Naive B cell (primary cell): ENCODE measurements at regions not wholly inside any gene's neighbourhood (a gene's known extent, or its start where the extent isn't known, plus 50 kb on each side); places are given as distances from the start of the nearest gene placed in this dataset.

ENCODE experiments used
- ATAC-seq, 2 donors: fragments of 150-1000 bp; cut with Tn5 transposase; 2 replicates each; pipeline ENCODE4 v1.10.0; 2021; ENCODE audit warnings: low read depth in 2 of 2, mild to moderate bottlenecking in 2 of 2, moderate library complexity in 2 of 2
- DNase-seq: peaks from one replicate; pipeline ENCODE4 v3.0.0; 2022
- H3K27ac Mint-ChIP-seq, 6 donors: one replicate each; pipeline ENCODE4 v1.8.0; 2020 to 2022; ENCODE audit warnings: mild to moderate bottlenecking in 6 of 6, mixed read lengths in 6 of 6, moderate library complexity in 5 of 6, inconsistent platforms in 2 of 6
- H3K27me3 Mint-ChIP-seq, 3 donors: one replicate each; pipeline ENCODE4 v1.8.0; 2021 to 2022; ENCODE audit warnings: mixed read lengths in 3 of 3, mild to moderate bottlenecking in 1 of 3
- H3K36me3 Mint-ChIP-seq, 2 donors: one replicate each; pipeline ENCODE4 v1.8.0; 2020 to 2022; ENCODE audit warnings: mixed read lengths in 2 of 2, inconsistent platforms in 1 of 2, mild to moderate bottlenecking in 1 of 2
- H3K4me1 Mint-ChIP-seq, 3 donors: one replicate each; pipeline ENCODE4 v1.8.0; 2020 to 2022; ENCODE audit warnings: mixed read lengths in 3 of 3, inconsistent platforms in 1 of 3, mild to moderate bottlenecking in 1 of 3, moderate library complexity in 1 of 3
- H3K4me3 Mint-ChIP-seq, 8 donors: one replicate each; pipeline ENCODE4 v1.8.0; 2020 to 2022; ENCODE audit warnings: mild to moderate bottlenecking in 8 of 8, mixed read lengths in 8 of 8, moderate library complexity in 8 of 8, inconsistent platforms in 2 of 8
- H3K9me3 Mint-ChIP-seq, 7 donors: one replicate each; pipeline ENCODE4 v1.8.0; 2020 to 2022; ENCODE audit warnings: mixed read lengths in 7 of 7, mild to moderate bottlenecking in 5 of 7, inconsistent platforms in 2 of 7, moderate library complexity in 1 of 7

- Mint-ChIP-seq H3K4me1 (no peaks in the 10 kb centered on the region), H3K27me3 (peaks cover 0 to 4% (median 0%) of the 10 kb centered on the region in 3 donors), H3K27ac (no peak overlapping the region), H3K36me3 (peaks cover 9 to 21% of the 10 kb centered on the region in 2 donors), H3K9me3 (peaks cover 16 to 33% (median 27%) of the 10 kb centered on the region in 7 donors), H3K4me3 (no peak overlapping the region)
- no peak for ATAC-seq
- no peak for DNase-seq
These were observed 76.7 kb upstream of the RAPGEF4 start for GRCh38 chr2:172658945-172659344.

- H3K4me3 Mint-ChIP-seq: no peak overlapping the region
- no peak overlapping the region for H3K27ac Mint-ChIP-seq
- DNase-seq: no peak
- H3K4me1 Mint-ChIP-seq: no peaks in the 10 kb centered on the region
- H3K27me3 Mint-ChIP-seq: peaks cover 0 to 8% (median 4%) of the 10 kb centered on the region in 3 donors
- peaks cover 19 to 31% of the 10 kb centered on the region in 2 donors for H3K36me3 Mint-ChIP-seq
- ATAC-seq: no peak
- peaks cover 22 to 62% (median 43%) of the 10 kb centered on the region in 7 donors for H3K9me3 Mint-ChIP-seq
These were observed 73.5 kb upstream of the RAPGEF4 start for GRCh38 chr2:172662099-172662498.

GRCh38 chr2:172664766-172665165 is 70.9 kb upstream of the RAPGEF4 start:
- no peak for ATAC-seq
- H3K4me3 Mint-ChIP-seq: no peak overlapping the region
- H3K27me3 Mint-ChIP-seq: peaks cover 0 to 17% (median 2%) of the 10 kb centered on the region in 3 donors
- H3K36me3 Mint-ChIP-seq: peaks cover 17 to 20% of the 10 kb centered on the region in 2 donors
- H3K9me3 Mint-ChIP-seq: peaks cover 10 to 42% (median 24%) of the 10 kb centered on the region in 7 donors
- H3K27ac Mint-ChIP-seq: no peak overlapping the region
- H3K4me1 Mint-ChIP-seq: no peaks in the 10 kb centered on the region
- no peak for DNase-seq

GRCh38 chr2:172667581-172668325 is 67.9 kb upstream of the RAPGEF4 start:
- Mint-ChIP-seq H3K4me3 (no peak overlapping the region), H3K27me3 (peaks cover 0 to 19% (median 0%) of the 10 kb centered on the region in 3 donors), H3K36me3 (peaks cover 10% of the 10 kb centered on the region in 2 donors), H3K9me3 (peaks cover 6 to 38% (median 18%) of the 10 kb centered on the region in 7 donors), H3K4me1 (no peaks in the 10 kb centered on the region), H3K27ac (no peak overlapping the region)
- DNase-seq: no peak
- no peak for ATAC-seq

GRCh38 chr2:172671501-172671900 is 64.1 kb upstream of the RAPGEF4 start:
- DNase-seq (no peak), ATAC-seq (no peak)
- H3K27me3 Mint-ChIP-seq: peaks cover 0 to 27% (median 0%) of the 10 kb centered on the region in 3 donors
- no peak overlapping the region for H3K4me3 Mint-ChIP-seq
- H3K27ac Mint-ChIP-seq: no peak overlapping the region
- H3K4me1 Mint-ChIP-seq: peaks cover 0 to 5% (median 4%) of the 10 kb centered on the region in 3 donors
- H3K36me3 Mint-ChIP-seq: peaks cover 2 to 7% of the 10 kb centered on the region in 2 donors
- peaks cover 2 to 26% (median 13%) of the 10 kb centered on the region in 7 donors for H3K9me3 Mint-ChIP-seq

GRCh38 chr2:172672114-172672513 is 63.5 kb upstream of the RAPGEF4 start:
- no peak for ATAC-seq
- no peak overlapping the region for H3K4me3 Mint-ChIP-seq
- H3K27me3 Mint-ChIP-seq: peaks cover 0 to 27% (median 0%) of the 10 kb centered on the region in 3 donors
- H3K9me3 Mint-ChIP-seq: peaks cover 0 to 20% (median 9%) of the 10 kb centered on the region in 7 donors
- no peak overlapping the region for H3K27ac Mint-ChIP-seq
- H3K4me1 Mint-ChIP-seq: peaks cover 0 to 5% (median 4%) of the 10 kb centered on the region in 3 donors
- peaks cover 0 to 5% of the 10 kb centered on the region in 2 donors for H3K36me3 Mint-ChIP-seq
- no peak for DNase-seq

- no peak overlapping the region for H3K4me3 Mint-ChIP-seq
- peaks cover 0 to 5% of the 10 kb centered on the region in 2 donors for H3K36me3 Mint-ChIP-seq
- H3K27me3 Mint-ChIP-seq: peaks cover 0 to 31% (median 0%) of the 10 kb centered on the region in 3 donors
- H3K9me3 Mint-ChIP-seq: peaks cover 0 to 16% (median 7%) of the 10 kb centered on the region in 7 donors
- ATAC-seq (no peak), DNase-seq (no peak)
- H3K27ac Mint-ChIP-seq: peak overlapping the region in 1 of 6 donors; percentile 33
- peaks cover 0 to 5% (median 4%) of the 10 kb centered on the region in 3 donors for H3K4me1 Mint-ChIP-seq
These were observed 62.5 kb upstream of the RAPGEF4 start for GRCh38 chr2:172673056-172673683.

GRCh38 chr2:172674034-172674967 is 61.3 kb upstream of the RAPGEF4 start:
- H3K27ac Mint-ChIP-seq: no peak overlapping the region
- peaks cover 0 to 5% (median 4%) of the 10 kb centered on the region in 3 donors for H3K4me1 Mint-ChIP-seq
- peaks cover 0 to 5% of the 10 kb centered on the region in 2 donors for H3K36me3 Mint-ChIP-seq
- H3K4me3 Mint-ChIP-seq: peak overlapping the region in 6 of 8 donors; percentile 51 to 82 (median 64)
- peak; percentile 48 to 75 for ATAC-seq
- peaks cover 0 to 16% (median 7%) of the 10 kb centered on the region in 7 donors for H3K9me3 Mint-ChIP-seq
- DNase-seq: no peak
- peaks cover 0 to 27% (median 0%) of the 10 kb centered on the region in 3 donors for H3K27me3 Mint-ChIP-seq

GRCh38 chr2:172674968-172675303 is 60.7 kb upstream of the RAPGEF4 start:
- Mint-ChIP-seq H3K4me1 (peaks cover 0 to 5% (median 4%) of the 10 kb centered on the region in 3 donors), H3K27ac (no peak overlapping the region), H3K27me3 (peaks cover 0 to 21% (median 0%) of the 10 kb centered on the region in 3 donors), H3K36me3 (peaks cover 0 to 5% of the 10 kb centered on the region in 2 donors), H3K9me3 (peaks cover 0 to 16% (median 7%) of the 10 kb centered on the region in 7 donors), H3K4me3 (peak overlapping the region in 3 of 8 donors; percentile 51 to 74 (median 59))
- ATAC-seq: no peak
- DNase-seq: no peak

GRCh38 chr2:172677363-172677762 is 58.3 kb upstream of the RAPGEF4 start:
- H3K27me3 Mint-ChIP-seq: peaks cover 0 to 21% (median 0%) of the 10 kb centered on the region in 3 donors
- peaks cover 2 to 6% of the 10 kb centered on the region in 2 donors for H3K36me3 Mint-ChIP-seq
- no peak overlapping the region for H3K27ac Mint-ChIP-seq
- DNase-seq (no peak), ATAC-seq (no peak)
- peaks cover 0 to 5% (median 4%) of the 10 kb centered on the region in 3 donors for H3K4me1 Mint-ChIP-seq
- H3K4me3 Mint-ChIP-seq: no peak overlapping the region
- peaks cover 0 to 21% (median 8%) of the 10 kb centered on the region in 7 donors for H3K9me3 Mint-ChIP-seq

GRCh38 chr2:172680436-172681068 is 55.1 kb upstream of the RAPGEF4 start:
- H3K27ac Mint-ChIP-seq: no peak overlapping the region
- ATAC-seq: no peak
- no peaks in the 10 kb centered on the region for H3K4me1 Mint-ChIP-seq
- peaks cover 12 to 14% of the 10 kb centered on the region in 2 donors for H3K36me3 Mint-ChIP-seq
- H3K9me3 Mint-ChIP-seq: peaks cover 10 to 22% (median 13%) of the 10 kb centered on the region in 7 donors
- no peak for DNase-seq
- peaks cover 0 to 5% (median 0%) of the 10 kb centered on the region in 3 donors for H3K27me3 Mint-ChIP-seq
- H3K4me3 Mint-ChIP-seq: no peak overlapping the region

GRCh38 chr2:172685467-172685866 is 50.2 kb upstream of the RAPGEF4 start:
- no peak for DNase-seq
- no peak for ATAC-seq
- peaks cover 0 to 5% (median 0%) of the 10 kb centered on the region in 3 donors for H3K27me3 Mint-ChIP-seq
- no peak overlapping the region for H3K4me3 Mint-ChIP-seq
- no peak overlapping the region for H3K27ac Mint-ChIP-seq
- H3K36me3 Mint-ChIP-seq: peaks cover 22 to 25% of the 10 kb centered on the region in 2 donors
- no peaks in the 10 kb centered on the region for H3K4me1 Mint-ChIP-seq
- H3K9me3 Mint-ChIP-seq: peaks cover 15 to 47% (median 21%) of the 10 kb centered on the region in 7 donors
